ENCODE measurements at regions not wholly inside any gene's neighbourhood (a gene's known extent, or its start where the extent isn't known, plus 50 kb on each side); places are given as distances from the start of the nearest gene placed in this dataset.

- DNase-seq (ENCODE audit: low read depth) = no peak
- H3K4me3 ChIP-seq (ENCODE audit: low read length) = no peak overlapping the region
- TF ChIP-seq, protein P1, sequence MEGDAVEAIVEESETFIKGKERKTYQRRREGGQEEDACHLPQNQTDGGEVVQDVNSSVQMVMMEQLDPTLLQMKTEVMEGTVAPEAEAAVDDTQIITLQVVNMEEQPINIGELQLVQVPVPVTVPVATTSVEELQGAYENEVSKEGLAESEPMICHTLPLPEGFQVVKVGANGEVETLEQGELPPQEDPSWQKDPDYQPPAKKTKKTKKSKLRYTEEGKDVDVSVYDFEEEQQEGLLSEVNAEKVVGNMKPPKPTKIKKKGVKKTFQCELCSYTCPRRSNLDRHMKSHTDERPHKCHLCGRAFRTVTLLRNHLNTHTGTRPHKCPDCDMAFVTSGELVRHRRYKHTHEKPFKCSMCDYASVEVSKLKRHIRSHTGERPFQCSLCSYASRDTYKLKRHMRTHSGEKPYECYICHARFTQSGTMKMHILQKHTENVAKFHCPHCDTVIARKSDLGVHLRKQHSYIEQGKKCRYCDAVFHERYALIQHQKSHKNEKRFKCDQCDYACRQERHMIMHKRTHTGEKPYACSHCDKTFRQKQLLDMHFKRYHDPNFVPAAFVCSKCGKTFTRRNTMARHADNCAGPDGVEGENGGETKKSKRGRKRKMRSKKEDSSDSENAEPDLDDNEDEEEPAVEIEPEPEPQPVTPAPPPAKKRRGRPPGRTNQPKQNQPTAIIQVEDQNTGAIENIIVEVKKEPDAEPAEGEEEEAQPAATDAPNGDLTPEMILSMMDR (conservative IDR thresholded peaks at IDR 0.05; ENCODE audit: low read length) = no peak
Observed at GRCh38 chr4:173697840-173698239, 167.8 kb upstream of the HAND2 start.

DNA sequence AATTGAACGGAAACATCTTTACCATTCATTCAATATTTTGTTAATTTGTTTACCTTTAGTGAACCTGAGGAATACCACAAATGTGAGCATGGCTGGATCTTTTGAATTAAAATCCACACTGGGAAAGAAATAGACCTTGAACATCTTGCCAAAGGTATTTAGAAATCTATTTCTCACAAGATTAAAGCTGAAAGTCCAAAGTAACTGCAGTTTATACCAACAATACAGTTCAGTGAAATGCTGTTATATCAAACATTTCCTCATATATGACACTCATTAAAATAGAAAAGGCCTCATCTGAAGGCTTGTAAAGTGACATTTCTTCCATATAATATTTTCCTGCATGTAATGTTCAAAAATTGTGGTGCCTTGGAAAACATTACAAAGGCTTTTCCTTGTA is 166.5 kb upstream of the HAND2 start:
- no peak overlapping the region for H3K4me3 ChIP-seq (ENCODE audit: low read length)

GRCh38 chr4:173696011-173696410 is 166.0 kb upstream of the HAND2 start:
- no peak for DNase-seq (ENCODE audit: low read depth)
- TF ChIP-seq, protein P1 (conservative IDR thresholded peaks at IDR 0.05; ENCODE audit: low read length) = no peak
- no peak overlapping the region for H3K4me3 ChIP-seq (ENCODE audit: low read length)

More for the DNA sequence above, 166.5 kb upstream of the HAND2 start:
- TF ChIP-seq, protein P1 (conservative IDR thresholded peaks at IDR 0.05; ENCODE audit: low read length) = no peak
- DNase-seq (ENCODE audit: low read depth) = no peak

DNA sequence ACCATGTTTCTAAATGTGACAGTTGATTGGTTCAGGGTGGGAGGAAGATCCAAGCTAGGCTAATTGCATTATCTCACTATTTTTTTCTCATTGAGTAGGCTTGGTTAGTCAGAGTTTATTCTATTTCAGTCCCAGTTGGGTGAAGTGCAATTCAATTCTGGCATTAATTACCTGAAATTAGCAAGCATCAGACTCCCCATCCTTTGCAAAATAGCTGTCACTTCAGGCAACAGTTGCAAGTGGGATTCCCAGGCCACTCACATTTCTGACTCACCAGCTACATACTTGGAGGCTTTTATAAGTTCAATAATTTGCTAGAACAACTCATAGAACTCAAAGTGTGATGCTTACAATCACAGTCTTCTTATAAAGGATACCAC is 155.8 kb upstream of the HAND2 start:
- no peak for DNase-seq (ENCODE audit: low read depth)
- TF ChIP-seq, protein P1 (conservative IDR thresholded peaks at IDR 0.05; ENCODE audit: low read length) = no peak
- H3K4me3 ChIP-seq (ENCODE audit: low read length) = no peak overlapping the region

DNA sequence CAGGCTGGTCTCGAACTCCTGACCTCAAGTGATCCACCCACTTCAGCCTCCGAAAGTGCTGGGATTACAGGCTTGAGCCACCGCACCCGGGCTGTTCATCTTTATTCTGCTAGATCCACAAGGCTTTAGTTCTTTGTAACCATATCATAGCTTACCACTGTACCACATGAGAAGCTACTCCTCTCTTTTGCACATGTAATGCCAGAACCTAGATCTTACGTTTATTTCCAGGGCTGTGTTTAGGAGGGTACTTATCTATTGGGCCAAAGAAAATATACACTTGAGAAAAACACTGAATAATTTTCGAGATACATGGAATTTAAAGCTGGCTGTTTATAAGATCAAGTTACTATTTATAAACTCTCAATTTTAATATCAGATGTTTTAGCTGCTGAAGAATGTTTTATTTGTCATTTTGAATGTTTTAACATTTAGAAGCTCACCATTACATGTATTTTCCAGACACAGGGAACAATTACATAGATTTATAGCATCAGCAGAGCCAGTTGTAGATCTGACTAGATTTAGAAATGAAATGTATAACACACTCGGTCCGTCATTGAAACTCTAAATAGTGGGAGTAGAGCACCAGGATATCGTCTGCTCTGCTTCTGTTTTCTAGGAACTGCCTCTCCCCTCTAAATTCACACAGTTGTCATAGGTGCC is 155.3 kb upstream of the HAND2 start:
- no peak for DNase-seq (ENCODE audit: low read depth)
- TF ChIP-seq, protein P1 (conservative IDR thresholded peaks at IDR 0.05; ENCODE audit: low read length) = no peak
- no peak overlapping the region for H3K4me3 ChIP-seq (ENCODE audit: low read length)

- TF ChIP-seq, protein P1 (conservative IDR thresholded peaks at IDR 0.05; ENCODE audit: low read length) = no peak
- no peak for DNase-seq (ENCODE audit: low read depth)
- H3K4me3 ChIP-seq (ENCODE audit: low read length) = no peak overlapping the region
Observed at GRCh38 chr4:173684223-173684622, 154.2 kb upstream of the HAND2 start.

GRCh38 chr4:173682609-173683008 is 152.6 kb upstream of the HAND2 start:
- no peak for DNase-seq (ENCODE audit: low read depth)
- no peak overlapping the region for H3K4me3 ChIP-seq (ENCODE audit: low read length)
- TF ChIP-seq, protein P1 (conservative IDR thresholded peaks at IDR 0.05; ENCODE audit: low read length) = no peak
